CD14-positive monocyte (primary cell): ENCODE measurements at regions not wholly inside any gene's neighbourhood (a gene's known extent, or its start where the extent isn't known, plus 50 kb on each side); places are given as distances from the start of the nearest gene placed in this dataset.

Experiments
- DNase-seq, 3 donors: peaks; one replicate each; pipeline ENCODE4 v3.0.0-alpha.2; 2011 to 2022
- H2AFZ ChIP-seq: 2 replicates; pipeline ENCODE4 v1.6.0; 2012; ENCODE audit warnings: mild to moderate bottlenecking, low read depth, low read length, inconsistent platforms; ENCODE audit not compliant: insufficient read depth, poor library complexity, severe bottlenecking
- H3K27ac ChIP-seq, 2 donors: 1 replicate in 1 of 2; 2 replicates in 1 of 2; pipeline ENCODE4 v1.5.1; 2012 to 2013; ENCODE audit warnings: low read length in 2 of 2, control low read depth in 1 of 2, inconsistent platforms in 1 of 2, low read depth in 1 of 2, mild to moderate bottlenecking in 1 of 2
- H3K27me3 ChIP-seq, 2 donors: one replicate each; pipeline versions ENCODE4 v1.6.0 to v1.6.1; 2011 to 2013; ENCODE audit warnings: low read length in 2 of 2; ENCODE audit not compliant: control insufficient read depth in 2 of 2, insufficient read depth in 2 of 2
- H3K36me3 ChIP-seq, 2 donors: replicated peaks in 1 of 2; 1 replicate in 1 of 2; 2 replicates in 1 of 2; pipeline versions ENCODE4 v1.5.1 to v1.6.1; 2012 to 2013; ENCODE audit warnings: low read length in 2 of 2, control low read depth in 1 of 2, inconsistent platforms in 1 of 2, mild to moderate bottlenecking in 1 of 2; ENCODE audit not compliant: insufficient read depth in 2 of 2, control insufficient read depth in 1 of 2
- H3K4me1 ChIP-seq, 2 donors: 1 replicate in 1 of 2; 2 replicates in 1 of 2; pipeline versions ENCODE4 v1.5.1 to v1.6.1; 2012 to 2013; ENCODE audit warnings: low read length in 2 of 2, control low read depth in 1 of 2, inconsistent platforms in 1 of 2, mild to moderate bottlenecking in 1 of 2, moderate library complexity in 1 of 2; ENCODE audit not compliant: insufficient read depth in 2 of 2, control insufficient read depth in 1 of 2
- H3K4me2 ChIP-seq: replicated peaks from 2 replicates; pipeline ENCODE3; 2012; ENCODE audit warnings: low read length, moderate library complexity, mild to moderate bottlenecking; ENCODE audit not compliant: poor library complexity, severe bottlenecking; ENCODE audit errors: extremely low read depth
- H3K4me3 ChIP-seq, 3 experiments: fragments of 200-600 bp in 1 of 3; sonication (generic) in 1 of 3; replicated peaks in 1 of 3; 1 replicate in 2 of 3; 2 replicates in 1 of 3; pipeline ENCODE4 v1.5.1; 2011 to 2013; ENCODE audit warnings: low read length in 3 of 3, mild to moderate bottlenecking in 3 of 3, control low read depth in 2 of 3, low read depth in 2 of 3, inconsistent platforms in 1 of 3, moderate library complexity in 1 of 3
- H3K79me2 ChIP-seq: 2 replicates; pipeline ENCODE4 v1.6.0; 2012; ENCODE audit warnings: mild to moderate bottlenecking, control low read depth, inconsistent platforms, low read length, moderate library complexity; ENCODE audit not compliant: insufficient read depth
- H3K9ac ChIP-seq: 2 replicates; pipeline ENCODE4 v1.6.0; 2017; ENCODE audit warnings: low read length, mild to moderate bottlenecking; ENCODE audit not compliant: insufficient read depth, poor library complexity, severe bottlenecking
- H3K9me3 ChIP-seq, 2 donors: replicated peaks in 1 of 2; 1 replicate in 1 of 2; 2 replicates in 1 of 2; pipeline versions ENCODE4 v1.5.1 to v1.6.1; 2012 to 2013; ENCODE audit warnings: low read length in 2 of 2, control low read depth in 1 of 2; ENCODE audit not compliant: control insufficient read depth in 1 of 2, insufficient read depth in 1 of 2
- H4K20me1 ChIP-seq: 2 replicates; pipeline ENCODE4 v1.6.0; 2012; ENCODE audit warnings: mild to moderate bottlenecking, low read length, control low read depth, moderate library complexity; ENCODE audit not compliant: insufficient read depth
- H3K27ac Mint-ChIP-seq, 7 donors: one replicate each; pipeline ENCODE4 v1.8.0; 2020; ENCODE audit warnings: mild to moderate bottlenecking in 7 of 7, mixed read lengths in 7 of 7, moderate library complexity in 6 of 7, inconsistent platforms in 2 of 7
- H3K27me3 Mint-ChIP-seq, 3 donors: one replicate each; pipeline ENCODE4 v1.8.0; 2021 to 2022; ENCODE audit warnings: low read depth in 3 of 3, mild to moderate bottlenecking in 3 of 3, mixed read lengths in 3 of 3, moderate library complexity in 3 of 3, inconsistent platforms in 1 of 3
- H3K36me3 Mint-ChIP-seq, 2 donors: one replicate each; pipeline ENCODE4 v1.8.0; 2020; ENCODE audit warnings: mixed read lengths in 2 of 2, inconsistent platforms in 1 of 2, mild to moderate bottlenecking in 1 of 2
- H3K4me1 Mint-ChIP-seq: one replicate; pipeline ENCODE4 v1.8.0; 2020; ENCODE audit warnings: mild to moderate bottlenecking, mixed read lengths
- H3K4me3 Mint-ChIP-seq, 2 donors: one replicate each; pipeline ENCODE4 v1.8.0; 2020; ENCODE audit warnings: mild to moderate bottlenecking in 2 of 2, mixed read lengths in 2 of 2, moderate library complexity in 1 of 2
- H3K9me3 Mint-ChIP-seq, 7 donors: one replicate each; pipeline ENCODE4 v1.8.0; 2020 to 2022; ENCODE audit warnings: mixed read lengths in 7 of 7, mild to moderate bottlenecking in 6 of 7, moderate library complexity in 6 of 7, inconsistent platforms in 2 of 7
- WGBS: methylation state at CpG from one replicate; pipeline ENCODE4 v1.1.5; 2013; ENCODE audit warnings: missing lambda C conversion rate; ENCODE audit not compliant: insufficient coverage; 5-methylcytosine and 5-hydroxymethylcytosine counted together
- intact Hi-C, 2 donors: fragments of 100-400 bp; cut with micrococcal nuclease; formaldehyde crosslinking; loops; one replicate each; pipeline versions ENCODE4 v1.15.0 to v1.15.1; 2023
- TF ChIP-seq, protein P1 (sequence below): fragments of 200-600 bp; IDR thresholded peaks from one replicate; pipeline ENCODE4 v1.8.0; 2022; ENCODE audit warnings: antibody characterized with exemption, mild to moderate bottlenecking

DNA sequence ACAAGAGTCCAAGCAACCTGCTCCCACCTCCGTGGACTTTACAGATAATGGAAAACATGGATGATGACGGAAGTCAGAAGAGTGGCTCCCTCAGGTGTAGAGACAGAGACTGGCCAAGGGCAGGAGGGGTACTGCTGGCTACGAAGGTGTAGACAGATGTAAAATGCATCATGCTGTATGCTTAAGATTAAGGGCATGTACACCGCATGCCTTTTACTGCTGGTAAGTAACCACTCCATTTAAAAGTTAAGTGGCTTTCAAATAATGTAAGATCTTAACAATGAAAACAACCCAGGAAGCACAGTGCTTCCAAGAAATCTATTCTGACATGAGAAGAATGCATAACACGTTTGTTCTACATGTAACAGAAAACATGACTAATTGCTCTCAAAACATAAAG is 76.9 kb upstream of the FAM9B start:
- H3K9ac ChIP-seq, result no peak overlapping the region
- WGBS, result no CpG with 5 or more reads among the region's 5 CpGs
- Mint-ChIP-seq H3K9me3 (peaks cover 0 to 7% (median 3%) of the 10 kb centered on the region in 7 donors), H3K4me3 (no peak overlapping the region), H3K4me1 (peaks cover 6% of the 10 kb centered on the region), H3K27me3 (peaks cover 3 to 18% (median 6%) of the 10 kb centered on the region in 3 donors), H3K36me3 (no peaks in the 10 kb centered on the region), H3K27ac (no peak overlapping the region)
- no peak overlapping the region for H3K4me2 ChIP-seq
- H3K4me3 ChIP-seq, result no peak overlapping the region
- no peaks in the 10 kb centered on the region for H3K36me3 ChIP-seq
- H3K4me1 ChIP-seq, result peaks cover 0 to 5% of the 10 kb centered on the region in 2 donors
- peaks cover 0 to 11% of the 10 kb centered on the region in 2 donors for H3K27me3 ChIP-seq
- no peak overlapping the region for H2AFZ ChIP-seq
- peaks cover 0 to 4% of the 10 kb centered on the region in 2 donors for H3K9me3 ChIP-seq
- H3K79me2 ChIP-seq, result no peaks in the 10 kb centered on the region
- no peaks in the 10 kb centered on the region for H4K20me1 ChIP-seq
- H3K27ac ChIP-seq, result no peak overlapping the region
- TF ChIP-seq, protein P1, sequence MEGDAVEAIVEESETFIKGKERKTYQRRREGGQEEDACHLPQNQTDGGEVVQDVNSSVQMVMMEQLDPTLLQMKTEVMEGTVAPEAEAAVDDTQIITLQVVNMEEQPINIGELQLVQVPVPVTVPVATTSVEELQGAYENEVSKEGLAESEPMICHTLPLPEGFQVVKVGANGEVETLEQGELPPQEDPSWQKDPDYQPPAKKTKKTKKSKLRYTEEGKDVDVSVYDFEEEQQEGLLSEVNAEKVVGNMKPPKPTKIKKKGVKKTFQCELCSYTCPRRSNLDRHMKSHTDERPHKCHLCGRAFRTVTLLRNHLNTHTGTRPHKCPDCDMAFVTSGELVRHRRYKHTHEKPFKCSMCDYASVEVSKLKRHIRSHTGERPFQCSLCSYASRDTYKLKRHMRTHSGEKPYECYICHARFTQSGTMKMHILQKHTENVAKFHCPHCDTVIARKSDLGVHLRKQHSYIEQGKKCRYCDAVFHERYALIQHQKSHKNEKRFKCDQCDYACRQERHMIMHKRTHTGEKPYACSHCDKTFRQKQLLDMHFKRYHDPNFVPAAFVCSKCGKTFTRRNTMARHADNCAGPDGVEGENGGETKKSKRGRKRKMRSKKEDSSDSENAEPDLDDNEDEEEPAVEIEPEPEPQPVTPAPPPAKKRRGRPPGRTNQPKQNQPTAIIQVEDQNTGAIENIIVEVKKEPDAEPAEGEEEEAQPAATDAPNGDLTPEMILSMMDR, result no peak
- intact Hi-C loops, result no loop called here
- DNase-seq, result no peak

DNA sequence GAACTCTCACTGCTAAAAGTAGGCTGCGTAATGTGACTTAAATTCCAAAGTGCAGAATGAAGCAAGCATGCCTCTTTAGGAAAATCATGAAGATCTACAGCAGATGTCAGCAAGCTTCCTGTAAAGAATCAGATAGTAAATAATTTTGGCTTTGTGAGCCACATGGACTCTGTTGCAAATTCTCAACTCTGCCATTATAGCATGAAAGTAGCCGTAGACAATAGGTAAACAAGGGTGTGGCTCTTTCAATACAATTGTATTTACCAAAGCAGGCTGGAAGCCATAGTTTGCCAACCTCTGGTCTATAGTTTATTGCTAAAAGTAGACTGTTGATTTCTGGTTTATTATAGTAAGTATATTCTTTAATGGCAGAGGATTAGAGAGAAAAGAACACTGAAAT is 80.3 kb upstream of the FAM9B start:
- Histone ChIP-seq H3K27me3 (peaks cover 0 to 7% of the 10 kb centered on the region in 2 donors), H4K20me1 (no peaks in the 10 kb centered on the region), H3K4me2 (no peak overlapping the region), H3K27ac (no peak overlapping the region), H3K9ac (no peak overlapping the region), H3K36me3 (no peaks in the 10 kb centered on the region), H3K4me3 (no peak overlapping the region), H2AFZ (no peak overlapping the region), H3K79me2 (no peaks in the 10 kb centered on the region), H3K9me3 (no peaks in the 10 kb centered on the region), H3K4me1 (no peaks in the 10 kb centered on the region)
- H3K4me3 Mint-ChIP-seq, result no peak overlapping the region
- H3K27me3 Mint-ChIP-seq, result peaks cover 3 to 30% (median 9%) of the 10 kb centered on the region in 3 donors
- intact Hi-C loops, result no loop called here
- peaks cover 0 to 8% (median 2%) of the 10 kb centered on the region in 7 donors for H3K9me3 Mint-ChIP-seq
- H3K27ac Mint-ChIP-seq, result no peak overlapping the region
- no peak for DNase-seq
- TF ChIP-seq, protein P1, result no peak
- H3K4me1 Mint-ChIP-seq, result no peaks in the 10 kb centered on the region
- H3K36me3 Mint-ChIP-seq, result no peaks in the 10 kb centered on the region
- no CpG with 5 or more reads among the region's 2 CpGs for WGBS
